H9 (cell line): ENCODE measurements at regions not wholly inside any gene's neighbourhood (a gene's known extent, or its start where the extent isn't known, plus 50 kb on each side); places are given as distances from the start of the nearest gene placed in this dataset.

Experiments used
- DNase-seq: peaks from one replicate; pipeline ENCODE4 v3.0.0-alpha.2; 2017
- H2AFZ ChIP-seq: one replicate; pipeline ENCODE4 v1.6.1; 2013; ENCODE audit warnings: mild to moderate bottlenecking, low read length, control low read depth, moderate library complexity
- H2AK5ac ChIP-seq: 2 replicates; pipeline ENCODE4 v1.6.1; 2013; ENCODE audit warnings: low read length, control low read depth, mixed read lengths; ENCODE audit not compliant: insufficient read length
- H2BK120ac ChIP-seq: one replicate; pipeline ENCODE4 v1.6.1; 2013; ENCODE audit warnings: low read depth, mild to moderate bottlenecking, low read length, control low read depth, inconsistent platforms; ENCODE audit not compliant: poor library complexity, severe bottlenecking
- H2BK12ac ChIP-seq: 2 replicates; pipeline ENCODE4 v1.6.1; 2013; ENCODE audit warnings: low read length, control low read depth, mixed read lengths, low read depth; ENCODE audit not compliant: insufficient read length
- H2BK15ac ChIP-seq: 2 replicates; pipeline ENCODE4 v1.6.1; 2013; ENCODE audit warnings: low read depth, low read length, control low read depth
- H2BK20ac ChIP-seq: one replicate; pipeline ENCODE4 v1.6.1; 2013; ENCODE audit warnings: low read depth, mild to moderate bottlenecking, low read length, control low read depth, inconsistent platforms; ENCODE audit not compliant: poor library complexity, severe bottlenecking
- H2BK5ac ChIP-seq: 2 replicates; pipeline ENCODE4 v1.6.1; 2013; ENCODE audit warnings: low read length, control low read depth, mixed read lengths; ENCODE audit not compliant: insufficient read length
- H3K14ac ChIP-seq: 2 replicates; pipeline ENCODE4 v1.6.1; 2013; ENCODE audit warnings: low read length, control low read depth; ENCODE audit not compliant: insufficient read depth
- H3K18ac ChIP-seq: 2 replicates; pipeline ENCODE4 v1.6.1; 2013; ENCODE audit warnings: low read depth, mild to moderate bottlenecking, mixed read lengths, low read length, control low read depth; ENCODE audit not compliant: insufficient read length
- H3K23ac ChIP-seq: 2 replicates; pipeline ENCODE4 v1.6.1; 2013; ENCODE audit warnings: low read length, control low read depth, mixed read lengths, low read depth; ENCODE audit not compliant: insufficient read length
- H3K23me2 ChIP-seq: 2 replicates; pipeline ENCODE4 v1.6.1; 2013; ENCODE audit warnings: low read depth, mild to moderate bottlenecking, mixed read lengths, low read length, control low read depth; ENCODE audit not compliant: insufficient read length, poor library complexity, severe bottlenecking
- H3K27ac ChIP-seq: 2 replicates; pipeline ENCODE4 v1.5.1; 2013; ENCODE audit warnings: low read length, control low read depth, mixed read lengths, low read depth; ENCODE audit not compliant: insufficient read length
- H3K27me3 ChIP-seq: 2 replicates; pipeline ENCODE4 v1.6.1; 2013; ENCODE audit warnings: low read length, control low read depth, inconsistent platforms; ENCODE audit not compliant: insufficient read depth
- H3K4ac ChIP-seq: 2 replicates; pipeline ENCODE4 v1.6.1; 2013; ENCODE audit warnings: low read depth, mild to moderate bottlenecking, control low read depth, inconsistent platforms, low read length, moderate library complexity
- H3K4me1 ChIP-seq: 2 replicates; pipeline ENCODE4 v1.6.1; 2013; ENCODE audit warnings: low read length, control low read depth, inconsistent platforms; ENCODE audit not compliant: insufficient read depth
- H3K4me2 ChIP-seq: 2 replicates; pipeline ENCODE4 v1.6.1; 2013; ENCODE audit warnings: low read length, control low read depth, mixed read lengths; ENCODE audit not compliant: insufficient read length, insufficient read depth
- H3K56ac ChIP-seq: 2 replicates; pipeline ENCODE4 v1.6.1; 2013; ENCODE audit warnings: low read depth, mild to moderate bottlenecking, mixed read lengths, low read length, control low read depth; ENCODE audit not compliant: insufficient read length
- H3K79me1 ChIP-seq: 2 replicates; pipeline ENCODE4 v1.6.1; 2013; ENCODE audit warnings: low read depth, mild to moderate bottlenecking, moderate library complexity, low read length, control low read depth, inconsistent platforms; ENCODE audit not compliant: insufficient read depth, poor library complexity, severe bottlenecking
- H3K79me2 ChIP-seq: 2 replicates; pipeline ENCODE4 v1.6.1; 2013; ENCODE audit warnings: low read length, control low read depth, inconsistent platforms; ENCODE audit not compliant: insufficient read depth
- H3K9ac ChIP-seq: 2 replicates; pipeline ENCODE4 v1.6.1; 2013; ENCODE audit warnings: low read length, control low read depth, mixed read lengths; ENCODE audit not compliant: insufficient read length; ENCODE audit errors: extremely low read depth
- H3K9me3 ChIP-seq: one replicate; pipeline ENCODE4 v1.6.1; 2013; ENCODE audit warnings: low read depth, low read length, inconsistent platforms; ENCODE audit not compliant: control insufficient read depth
- H3T11ph ChIP-seq: one replicate; pipeline ENCODE4 v1.6.1; 2013; ENCODE audit warnings: mild to moderate bottlenecking, low read length, control low read depth, inconsistent platforms
- H4K20me1 ChIP-seq: one replicate; pipeline ENCODE4 v1.6.1; 2013; ENCODE audit not compliant: control insufficient read depth, insufficient read length, insufficient read depth
- H4K5ac ChIP-seq: 2 replicates; pipeline ENCODE4 v1.6.1; 2013; ENCODE audit warnings: low read depth, mild to moderate bottlenecking, mixed read lengths, low read length, control low read depth; ENCODE audit not compliant: insufficient read length
- H4K8ac ChIP-seq: replicated peaks from 2 replicates; pipeline ENCODE4 v1.6.1; 2013; ENCODE audit warnings: low read length, control low read depth, mixed read lengths, low read depth; ENCODE audit not compliant: insufficient read length
- H4K91ac ChIP-seq: 2 replicates; pipeline ENCODE4 v1.6.1; 2013; ENCODE audit warnings: low read depth, mild to moderate bottlenecking, moderate library complexity, mixed read lengths, low read length, control low read depth; ENCODE audit not compliant: insufficient read length
- H3K27ac Mint-ChIP-seq, 3 experiments: 2 replicates in 2 of 3; 3 replicates in 1 of 3; pipeline ENCODE4 v1.8.0; 2020 to 2021; ENCODE audit warnings: mixed read lengths in 3 of 3, mild to moderate bottlenecking in 1 of 3, moderate library complexity in 1 of 3
- H3K27me3 Mint-ChIP-seq: 2 replicates; pipeline ENCODE4 v1.8.0; 2021; ENCODE audit warnings: low read depth, mild to moderate bottlenecking, moderate library complexity, mixed read lengths
- H3K36me3 Mint-ChIP-seq, 3 experiments: 2 replicates in 2 of 3; 3 replicates in 1 of 3; pipeline ENCODE4 v1.8.0; 2020 to 2021; ENCODE audit warnings: low read depth in 3 of 3, mixed read lengths in 3 of 3; ENCODE audit not compliant: insufficient read depth in 1 of 3
- H3K4me1 Mint-ChIP-seq, 2 experiments: 2 replicates each; pipeline ENCODE4 v1.8.0; 2020; ENCODE audit warnings: mixed read lengths in 2 of 2
- H3K4me3 Mint-ChIP-seq, 2 experiments: 2 replicates in 1 of 2; 3 replicates in 1 of 2; pipeline ENCODE4 v1.8.0; 2020 to 2021; ENCODE audit warnings: mild to moderate bottlenecking in 2 of 2, mixed read lengths in 2 of 2, moderate library complexity in 1 of 2
- H3K9me3 Mint-ChIP-seq, 2 experiments: 2 replicates in 1 of 2; 3 replicates in 1 of 2; pipeline ENCODE4 v1.8.0; 2020; ENCODE audit warnings: mild to moderate bottlenecking in 2 of 2, mixed read lengths in 2 of 2, moderate library complexity in 1 of 2
- CTCF ChIP-seq: fragments of 200-600 bp; sonication (generic); conservative IDR thresholded peaks from 3 replicates; pipeline ENCODE4 v1.8.0; 2021; ENCODE audit warnings: antibody characterized with exemption, mild to moderate bottlenecking
- WGBS: extraction: QIAGEN DNeasy Blood & Tissue Kit; methylation state at CpG from one replicate; pipeline ENCODE4 v1.1.7; 2013; ENCODE audit warnings: missing lambda C conversion rate, low lambda C conversion rate, mixed read lengths; ENCODE audit not compliant: insufficient read length; ENCODE audit errors: extremely low coverage; 5-methylcytosine and 5-hydroxymethylcytosine counted together

DNA sequence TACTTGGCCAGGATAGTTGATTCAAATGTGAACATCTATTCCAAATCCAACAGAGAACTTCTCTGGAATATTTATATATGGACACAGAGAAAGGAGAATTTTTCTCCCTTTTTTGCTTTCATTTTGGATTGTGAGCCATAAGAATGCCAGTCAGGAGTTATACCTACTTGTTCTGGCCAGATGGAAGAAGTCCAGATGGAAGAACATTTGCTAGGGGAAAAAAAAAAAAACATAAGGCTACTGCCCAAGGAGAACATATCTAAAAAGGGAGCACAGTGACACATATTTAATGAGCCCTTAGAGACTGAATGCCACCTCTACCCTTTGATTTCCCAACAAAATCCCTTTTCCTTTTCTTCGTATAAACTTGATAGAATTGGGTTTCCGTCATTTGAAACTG is 61.7 kb upstream of the PPP2R2B start:
- H4K5ac ChIP-seq, result no peak overlapping the region
- no peak overlapping the region for H3K18ac ChIP-seq
- H3K9me3 ChIP-seq, result no peaks in the 10 kb centered on the region
- H3K14ac ChIP-seq, result no peak overlapping the region
- no peaks in the 10 kb centered on the region for H4K20me1 ChIP-seq
- H2AK5ac ChIP-seq, result no peak overlapping the region
- Mint-ChIP-seq H3K27me3 (no peaks in the 10 kb centered on the region), H3K4me1 (peaks cover 8 to 11% of the 10 kb centered on the region in 2 experiments), H3K4me3 (no peak overlapping the region), H3K9me3 (no peaks in the 10 kb centered on the region), H3K27ac (no peak overlapping the region), H3K36me3 (no peaks in the 10 kb centered on the region)
- no peaks in the 10 kb centered on the region for H3K79me1 ChIP-seq
- no peak overlapping the region for H2BK120ac ChIP-seq
- WGBS, result no CpG with 5 or more reads among the region's 2 CpGs
- DNase-seq, result no peak
- no peak overlapping the region for H2BK12ac ChIP-seq
- H3K27me3 ChIP-seq, result no peaks in the 10 kb centered on the region
- H3K56ac ChIP-seq, result no peak overlapping the region
- H3K4me1 ChIP-seq, result no peaks in the 10 kb centered on the region; the same call in 1 of the 2 replicates
- no peak overlapping the region for H2BK5ac ChIP-seq
- no peak overlapping the region for H4K8ac ChIP-seq
- no peak overlapping the region for H2BK20ac ChIP-seq
- no peak overlapping the region for H3K4me2 ChIP-seq
- H3K79me2 ChIP-seq, result no peaks in the 10 kb centered on the region
- no peak overlapping the region for H3K9ac ChIP-seq
- H3K23me2 ChIP-seq, result no peaks in the 10 kb centered on the region
- H3T11ph ChIP-seq, result no peak overlapping the region
- no peak overlapping the region for H3K23ac ChIP-seq
- H3K27ac ChIP-seq, result no peak overlapping the region
- no peak overlapping the region for H2AFZ ChIP-seq
- no peak overlapping the region for H4K91ac ChIP-seq
- no peak overlapping the region for H3K4ac ChIP-seq
- H2BK15ac ChIP-seq, result no peak overlapping the region
- no peak for TF ChIP-seq CTCF
